Esophagus muscularis mucosa (tissue), 4 donors: ENCODE measurements at regions not wholly inside any gene's neighbourhood (a gene's known extent, or its start where the extent isn't known, plus 50 kb on each side); places are given as distances from the start of the nearest gene placed in this dataset.

Experiments
- DNase-seq: peaks from one replicate; pipeline ENCODE4 v3.0.0-alpha.2; 2017; ENCODE audit errors: extremely low spot score
- H3K27ac ChIP-seq, 4 donors: fragments of 200-600 bp; sonication (generic); replicated peaks in 1 of 4; 1 replicate in 3 of 4; 2 replicates in 1 of 4; pipeline ENCODE4 v1.5.1; 2016 to 2019; ENCODE audit warnings: mild to moderate bottlenecking in 1 of 4
- H3K27me3 ChIP-seq, 4 donors: fragments of 200-600 bp; sonication (generic); one replicate each; pipeline versions ENCODE4 v1.5.1 to v1.6.0; 2016 to 2019
- H3K36me3 ChIP-seq, 4 donors: fragments of 200-600 bp; sonication (generic); one replicate each; pipeline ENCODE4 v1.5.1; 2016 to 2019
- H3K4me1 ChIP-seq, 4 donors: fragments of 200-600 bp; sonication (generic); one replicate each; pipeline ENCODE4 v1.5.1; 2016 to 2019
- H3K4me3 ChIP-seq, 4 donors: fragments of 200-600 bp; sonication (generic); 1 replicate in 2 of 4; 2 replicates in 2 of 4; pipeline ENCODE4 v1.5.1; 2016 to 2019; ENCODE audit warnings: mild to moderate bottlenecking in 4 of 4, moderate library complexity in 1 of 4
- H3K9me3 ChIP-seq, 4 donors: fragments of 200-600 bp; sonication (generic); 1 replicate in 3 of 4; 2 replicates in 1 of 4; pipeline ENCODE4 v1.5.1; 2016 to 2019
- CTCF ChIP-seq, 3 experiments: fragments of 200-600 bp in 2 of 3; fragments of 450-650 bp in 1 of 3; sonication (generic) in 2 of 3; IDR thresholded peaks; one replicate each; pipeline ENCODE4 v1.5.1; 2017 to 2019; ENCODE audit warnings: antibody characterized with exemption in 3 of 3, mild to moderate bottlenecking in 2 of 3, moderate library complexity in 1 of 3
- EP300 ChIP-seq: sonication (generic); formaldehyde crosslinking; IDR thresholded peaks from one replicate; pipeline ENCODE4 v1.6.1; 2017; ENCODE audit warnings: antibody characterized with exemption
- POLR2A ChIP-seq: fragments of 450-650 bp; IDR thresholded peaks from one replicate; pipeline ENCODE4 v1.6.1; 2017; ENCODE audit warnings: antibody characterized with exemption, moderate library complexity, mild to moderate bottlenecking, low read depth
- POLR2AphosphoS5 ChIP-seq, 2 donors: sonication (generic); formaldehyde crosslinking; IDR thresholded peaks; one replicate each; pipeline ENCODE4 v1.6.1; 2017; ENCODE audit warnings: antibody characterized with exemption in 2 of 2
- WGBS: methylation state at CpG from one replicate; pipeline ENCODE4 v1.1.5; 2018; 5-methylcytosine and 5-hydroxymethylcytosine counted together
- intact Hi-C: fragments of 100-400 bp; cut with DNase I; formaldehyde crosslinking; loops from one replicate; pipeline ENCODE4 v1.15.1; 2023

GRCh38 chr20:40329321-40329720 is 359.7 kb downstream of the MAFB start:
- H3K9me3 ChIP-seq = no peaks in the 10 kb centered on the region
- no peak overlapping the region for H3K27ac ChIP-seq
- intact Hi-C loops = no loop called here

GRCh38 chr20:40326784-40327183 is 362.3 kb downstream of the MAFB start:
- Histone ChIP-seq H3K9me3 (no peaks in the 10 kb centered on the region), H3K27ac (no peak overlapping the region), H3K27me3 (no peaks in the 10 kb centered on the region), H3K36me3 (no peaks in the 10 kb centered on the region), H3K4me1 (peaks cover 0 to 9% (median 4%) of the 10 kb centered on the region in 4 donors), H3K4me3 (no peak overlapping the region)
- TF ChIP-seq POLR2A (no peak), EP300 (no peak), POLR2AphosphoS5 (IDR thresholded peaks at IDR 0.05) (no peak), CTCF (IDR thresholded peaks at IDR 0.05) (no peak)
- DNase-seq = peak; percentile 64
- intact Hi-C loops = no loop called here
- 70% methylated on average over 3 of the region's 3 CpGs for WGBS

More at GRCh38 chr20:40329321-40329720, 359.7 kb downstream of the MAFB start:
- Histone ChIP-seq H3K4me1 (no peaks in the 10 kb centered on the region), H3K27me3 (peaks cover 0 to 3% (median 0%) of the 10 kb centered on the region in 4 donors), H3K4me3 (no peak overlapping the region), H3K36me3 (no peaks in the 10 kb centered on the region)
- TF ChIP-seq POLR2A (no peak), EP300 (no peak), CTCF (IDR thresholded peaks at IDR 0.05) (no peak), POLR2AphosphoS5 (IDR thresholded peaks at IDR 0.05) (no peak)
- 83% methylated on average over 2 of the region's 2 CpGs for WGBS
- DNase-seq = peak; percentile 31

- intact Hi-C loops = no loop called here
- H3K27ac ChIP-seq = no peak overlapping the region
Measured at GRCh38 chr20:40325006-40325568, 363.9 kb downstream of the MAFB start.

GRCh38 chr20:40323361-40323794 is 365.7 kb downstream of the MAFB start:
- no peaks in the 10 kb centered on the region for H3K9me3 ChIP-seq
- TF ChIP-seq EP300 (no peak), POLR2AphosphoS5 (IDR thresholded peaks at IDR 0.05) (no peak), CTCF (IDR thresholded peaks at IDR 0.05) (no peak), POLR2A (no peak)
- H3K4me3 ChIP-seq = no peak overlapping the region
- H3K27me3 ChIP-seq = no peaks in the 10 kb centered on the region
- no peak overlapping the region for H3K27ac ChIP-seq
- 80% methylated on average over 5 of the region's 5 CpGs for WGBS
- intact Hi-C loops = no loop called here
- DNase-seq = peak; percentile 78
- H3K36me3 ChIP-seq = no peaks in the 10 kb centered on the region
- peaks cover 0 to 9% (median 4%) of the 10 kb centered on the region in 4 donors for H3K4me1 ChIP-seq

More at GRCh38 chr20:40325006-40325568, 363.9 kb downstream of the MAFB start:
- Histone ChIP-seq H3K9me3 (no peaks in the 10 kb centered on the region), H3K36me3 (no peaks in the 10 kb centered on the region), H3K4me3 (no peak overlapping the region), H3K4me1 (peaks cover 0 to 9% (median 4%) of the 10 kb centered on the region in 4 donors), H3K27me3 (no peaks in the 10 kb centered on the region)
- WGBS = 100% methylated on average over 2 of the region's 2 CpGs
- TF ChIP-seq CTCF (IDR thresholded peaks at IDR 0.05) (no peak), EP300 (no peak), POLR2AphosphoS5 (IDR thresholded peaks at IDR 0.05) (no peak), POLR2A (no peak)
- peak; percentile 60 for DNase-seq

- peaks cover 0 to 9% (median 4%) of the 10 kb centered on the region in 4 donors for H3K4me1 ChIP-seq
- no peak for DNase-seq
- H3K27ac ChIP-seq = no peak overlapping the region
- 38% methylated on average over 1 of the region's 1 CpG for WGBS
- H3K4me3 ChIP-seq = no peak overlapping the region
- intact Hi-C loops = no loop called here
- no peaks in the 10 kb centered on the region for H3K9me3 ChIP-seq
- H3K36me3 ChIP-seq = no peaks in the 10 kb centered on the region
- TF ChIP-seq POLR2A (no peak), EP300 (no peak), POLR2AphosphoS5 (IDR thresholded peaks at IDR 0.05) (no peak), CTCF (IDR thresholded peaks at IDR 0.05) (no peak)
- H3K27me3 ChIP-seq = no peaks in the 10 kb centered on the region
Measured at GRCh38 chr20:40322941-40323340, 366.1 kb downstream of the MAFB start.
